Activated CD8-positive, alpha-beta T cell treated with anti-CD3 and anti-CD28 coated beads for 36 hours (primary cell): ENCODE measurements at regions not wholly inside any gene's neighbourhood (a gene's known extent, or its start where the extent isn't known, plus 50 kb on each side); places are given as distances from the start of the nearest gene placed in this dataset.

ENCODE experiments used
- ATAC-seq: fragments of 200-7000 bp; cut with Tn5 transposase; one replicate; pipeline ENCODE4 v1.10.0; 2021; ENCODE audit warnings: mild to moderate bottlenecking, moderate library complexity
- CTCF ChIA-PET: fragments of 350-600 bp; sonication (Branson Sonifier 250); formaldehyde crosslinking; loops from one replicate; lab custom pipeline; 2021; ENCODE audit warnings: antibody characterized with exemption; lab: Charles Lee
- POLR2A ChIA-PET: fragments of 350-600 bp; sonication (Branson Sonifier 250); formaldehyde crosslinking; loops from one replicate; lab custom pipeline; 2021; ENCODE audit warnings: antibody characterized with exemption; lab: Charles Lee
- DNase-seq: peaks from one replicate; pipeline ENCODE4 v3.0.0-alpha.2; 2020
- H3K27ac Mint-ChIP-seq: one replicate; pipeline ENCODE4 v1.8.0; 2021; ENCODE audit warnings: mild to moderate bottlenecking, mixed read lengths
- H3K27me3 Mint-ChIP-seq: one replicate; pipeline ENCODE4 v1.8.0; 2021; ENCODE audit warnings: mixed read lengths
- H3K36me3 Mint-ChIP-seq: one replicate; pipeline ENCODE4 v1.8.0; 2021; ENCODE audit warnings: low read depth, mixed read lengths
- H3K4me1 Mint-ChIP-seq: one replicate; pipeline ENCODE4 v1.8.0; 2021; ENCODE audit warnings: low read depth, mixed read lengths
- H3K4me3 Mint-ChIP-seq: one replicate; pipeline ENCODE4 v1.8.0; 2021; ENCODE audit warnings: mild to moderate bottlenecking, moderate library complexity, mixed read lengths
- H3K9me3 Mint-ChIP-seq: one replicate; pipeline ENCODE4 v1.8.0; 2021; ENCODE audit warnings: mixed read lengths
- CTCF ChIP-seq: fragments of 200-600 bp; IDR thresholded peaks from one replicate; pipeline ENCODE4 v1.8.0; 2022; ENCODE audit warnings: antibody characterized with exemption, mild to moderate bottlenecking
- intact Hi-C: fragments of 100-400 bp; cut with micrococcal nuclease; formaldehyde crosslinking; loops from one replicate; pipeline ENCODE4 v1.10.0; 2022

GRCh38 chr14:62015243-62015642 lies 253.0 kb downstream of the SNAPC1 start:
- DNase-seq: no peak
- ChIA-PET CTCF (no interaction called here), POLR2A (no interaction called here)
- no peak for TF ChIP-seq CTCF
- Mint-ChIP-seq H3K36me3 (no peaks in the 10 kb centered on the region), H3K4me1 (no peaks in the 10 kb centered on the region), H3K27me3 (peaks cover 8% of the 10 kb centered on the region), H3K4me3 (no peak overlapping the region), H3K9me3 (no peaks in the 10 kb centered on the region), H3K27ac (no peak overlapping the region)
- ATAC-seq: no peak
- intact Hi-C loops: no loop called here

GRCh38 chr14:62015945-62016344 lies 253.7 kb downstream of the SNAPC1 start:
- Mint-ChIP-seq H3K27me3 (peaks cover 8% of the 10 kb centered on the region), H3K36me3 (no peaks in the 10 kb centered on the region), H3K4me1 (no peaks in the 10 kb centered on the region), H3K27ac (no peak overlapping the region), H3K4me3 (no peak overlapping the region), H3K9me3 (no peaks in the 10 kb centered on the region)
- CTCF ChIA-PET: no interaction called here
- no peak for TF ChIP-seq CTCF
- ATAC-seq: no peak
- intact Hi-C loops: no loop called here
- POLR2A ChIA-PET: no interaction called here
- no peak for DNase-seq

- intact Hi-C loops: no loop called here
- H3K4me3 Mint-ChIP-seq: no peak overlapping the region
- no peaks in the 10 kb centered on the region for H3K36me3 Mint-ChIP-seq
- CTCF ChIA-PET: no interaction called here
- TF ChIP-seq CTCF: no peak
- no peak overlapping the region for H3K27ac Mint-ChIP-seq
- peaks cover 7% of the 10 kb centered on the region for H3K27me3 Mint-ChIP-seq
- ATAC-seq (no peak), DNase-seq (no peak)
- H3K4me1 Mint-ChIP-seq: no peaks in the 10 kb centered on the region
- POLR2A ChIA-PET: no interaction called here
- H3K9me3 Mint-ChIP-seq: no peaks in the 10 kb centered on the region
Measured at GRCh38 chr14:62017651-62018230, 255.5 kb downstream of the SNAPC1 start.

- ATAC-seq (no peak), DNase-seq (no peak)
- no peak overlapping the region for H3K4me3 Mint-ChIP-seq
- no peaks in the 10 kb centered on the region for H3K4me1 Mint-ChIP-seq
- H3K36me3 Mint-ChIP-seq: no peaks in the 10 kb centered on the region
- intact Hi-C loops: no loop called here
- POLR2A ChIA-PET: no interaction called here
- no peak overlapping the region for H3K27ac Mint-ChIP-seq
- CTCF ChIA-PET: no interaction called here
- H3K9me3 Mint-ChIP-seq: no peaks in the 10 kb centered on the region
- H3K27me3 Mint-ChIP-seq: peaks cover 7% of the 10 kb centered on the region
- no peak for TF ChIP-seq CTCF
Measured at GRCh38 chr14:62018606-62019005, 256.4 kb downstream of the SNAPC1 start.

- peaks cover 4% of the 10 kb centered on the region for H3K9me3 Mint-ChIP-seq
- CTCF ChIA-PET: interaction anchor here (1.8 kb wide), 1 partner anchor 99 kb away, joined by 4 read pairs; no protein-coding TSS in a partner anchor
- no peaks in the 10 kb centered on the region for H3K36me3 Mint-ChIP-seq
- no peak overlapping the region for H3K4me3 Mint-ChIP-seq
- H3K27me3 Mint-ChIP-seq: peaks cover 17% of the 10 kb centered on the region
- intact Hi-C loops: no loop called here
- POLR2A ChIA-PET: no interaction called here
- no peak for TF ChIP-seq CTCF
- H3K27ac Mint-ChIP-seq: no peak overlapping the region
- DNase-seq: no peak
- ATAC-seq: no peak
- no peaks in the 10 kb centered on the region for H3K4me1 Mint-ChIP-seq
Measured at GRCh38 chr14:62027958-62028357, 265.7 kb downstream of the SNAPC1 start.
